ENCODE measurements at regions not wholly inside any gene's neighbourhood (a gene's known extent, or its start where the extent isn't known, plus 50 kb on each side); places are given as distances from the start of the nearest gene placed in this dataset.

- no peak for TF ChIP-seq CTCF (conservative IDR thresholded peaks at IDR 0.05)
- no peak for TF ChIP-seq EZH2 (IDR thresholded peaks at IDR 0.05; ENCODE audit: low read depth)
Measured at GRCh38 chrX:109922190-109922589, 80.7 kb upstream of the TMEM164 start.
